IMR-90 (cell line): ENCODE measurements at regions not wholly inside any gene's neighbourhood (a gene's known extent, or its start where the extent isn't known, plus 50 kb on each side); places are given as distances from the start of the nearest gene placed in this dataset.

Experiments
- ATAC-seq: fragments of 200-7000 bp; cut with Tn5 transposase; 2 replicates; pipeline ENCODE4 v1.9.1; 2020; ENCODE audit warnings: low read depth, mild to moderate bottlenecking, moderate library complexity
- BruUV-seq: library from RNA; stranded (reverse); fragments of 400-500 nt; replicated peaks from 2 replicates; lab custom pipeline; 2021; lab: Mats Ljungman, UMichigan
- CTCF ChIA-PET: fragments of 300-600 bp; formaldehyde crosslinking; extraction: SDS; loops from one replicate; lab custom pipeline; 2021; ENCODE audit warnings: antibody characterized with exemption; lab: Yijun Ruan, JAX
- POLR2A ChIA-PET: fragments of 300-600 bp; sonication (Branson Sonifier 250); formaldehyde crosslinking; loops from one replicate; lab custom pipeline; 2022; ENCODE audit warnings: antibody characterized with exemption; ENCODE audit not compliant: unreplicated experiment; lab: Charles Lee
- DNase-seq: peaks from one replicate; pipeline ENCODE4 v3.0.0; 2013
- H2AFZ ChIP-seq: replicated peaks from 2 replicates; pipeline ENCODE3; 2013; ENCODE audit warnings: low read length, mild to moderate bottlenecking; ENCODE audit not compliant: poor library complexity
- H2AK5ac ChIP-seq: 2 replicates; pipeline ENCODE4 v1.6.1; 2013; ENCODE audit warnings: low read depth, low read length, inconsistent platforms
- H2AK9ac ChIP-seq: replicated peaks from 2 replicates; pipeline ENCODE3; 2013; ENCODE audit warnings: mild to moderate bottlenecking, low read depth, low read length, moderate library complexity; ENCODE audit not compliant: poor library complexity
- H2BK120ac ChIP-seq: 2 replicates; pipeline ENCODE4 v1.6.1; 2013; ENCODE audit warnings: low read depth, low read length, inconsistent platforms
- H2BK15ac ChIP-seq: 3 replicates; pipeline ENCODE4 v1.6.1; 2013; ENCODE audit warnings: low read depth, low read length, inconsistent platforms
- H2BK20ac ChIP-seq: 2 replicates; pipeline ENCODE4 v1.6.1; 2013; ENCODE audit warnings: low read depth, mild to moderate bottlenecking, inconsistent platforms, low read length, moderate library complexity
- H2BK5ac ChIP-seq: 2 replicates; pipeline ENCODE4 v1.6.1; 2013; ENCODE audit warnings: mild to moderate bottlenecking, low read depth, low read length, inconsistent platforms; ENCODE audit not compliant: poor library complexity, severe bottlenecking
- H3K14ac ChIP-seq: replicated peaks from 2 replicates; pipeline ENCODE4 v1.6.1; 2013; ENCODE audit warnings: low read depth, low read length, inconsistent platforms
- H3K18ac ChIP-seq: 2 replicates; pipeline ENCODE4 v1.6.1; 2013; ENCODE audit warnings: low read depth, low read length, control low read depth
- H3K23ac ChIP-seq: 2 replicates; pipeline ENCODE4 v1.6.1; 2013; ENCODE audit warnings: low read depth, low read length, inconsistent platforms
- H3K27ac ChIP-seq: 2 replicates; pipeline ENCODE4 v1.5.1; 2013; ENCODE audit warnings: mild to moderate bottlenecking, control low read depth, low read length; ENCODE audit not compliant: insufficient read depth
- H3K27me3 ChIP-seq: 2 replicates; pipeline ENCODE4 v1.6.1; 2013; ENCODE audit warnings: low read length; ENCODE audit not compliant: control insufficient read depth, insufficient read depth
- H3K36me3 ChIP-seq: 2 replicates; pipeline ENCODE4 v1.6.1; 2013; ENCODE audit warnings: low read length, mixed read lengths; ENCODE audit not compliant: control insufficient read depth, insufficient read depth
- H3K4ac ChIP-seq: 2 replicates; pipeline ENCODE4 v1.6.1; 2013; ENCODE audit warnings: low read depth, low read length, inconsistent platforms
- H3K4me1 ChIP-seq: 2 replicates; pipeline ENCODE4 v1.6.1; 2013; ENCODE audit warnings: low read length, mixed read lengths; ENCODE audit not compliant: control insufficient read depth, insufficient read depth
- H3K4me2 ChIP-seq: 2 replicates; pipeline ENCODE4 v1.6.1; 2013; ENCODE audit warnings: low read depth, mild to moderate bottlenecking, control low read depth, low read length, moderate library complexity
- H3K4me3 ChIP-seq: 2 replicates; pipeline ENCODE4 v1.5.1; 2013; ENCODE audit warnings: low read depth, mild to moderate bottlenecking, control low read depth, low read length, moderate library complexity; ENCODE audit not compliant: insufficient read depth
- H3K56ac ChIP-seq: 2 replicates; pipeline ENCODE4 v1.6.1; 2013; ENCODE audit warnings: low read length, inconsistent platforms; ENCODE audit not compliant: insufficient read depth; ENCODE audit errors: extremely low read depth
- H3K79me1 ChIP-seq, 2 experiments: 2 replicates each; pipeline ENCODE4 v1.6.1; 2013; ENCODE audit warnings: low read length in 2 of 2, inconsistent platforms in 1 of 2, low read depth in 1 of 2
- H3K9ac ChIP-seq: 2 replicates; pipeline ENCODE4 v1.6.1; 2013; ENCODE audit warnings: low read depth, low read length, control low read depth
- H3K9me1 ChIP-seq: 2 replicates; pipeline ENCODE4 v1.6.1; 2013; ENCODE audit warnings: low read length, inconsistent platforms; ENCODE audit not compliant: insufficient read depth
- H3K9me3 ChIP-seq: 2 replicates; pipeline ENCODE4 v1.6.1; 2013; ENCODE audit warnings: low read length; ENCODE audit not compliant: control insufficient read depth, insufficient read depth
- H4K20me1 ChIP-seq: 2 replicates; pipeline ENCODE4 v1.6.1; 2013; ENCODE audit warnings: low read length, inconsistent platforms; ENCODE audit not compliant: insufficient read depth
- H4K5ac ChIP-seq: 2 replicates; pipeline ENCODE4 v1.6.1; 2013; ENCODE audit warnings: mild to moderate bottlenecking, low read depth, low read length, control low read depth
- H4K8ac ChIP-seq, 2 experiments: 2 replicates each; pipeline ENCODE4 v1.6.1; 2013; ENCODE audit warnings: low read depth in 2 of 2, low read length in 2 of 2, control low read depth in 1 of 2, inconsistent platforms in 1 of 2
- H4K91ac ChIP-seq: 2 replicates; pipeline ENCODE4 v1.6.1; 2013; ENCODE audit warnings: low read depth, low read length, inconsistent platforms; ENCODE audit not compliant: insufficient read depth
- MAFK ChIP-seq: IDR thresholded peaks from 2 replicates; pipeline ENCODE4 v1.6.1; 2012; ENCODE audit warnings: low read depth, low read length, improper control_type of control experiment
- MAZ ChIP-seq: IDR thresholded peaks from 2 replicates; pipeline ENCODE4 v1.6.1; 2012; ENCODE audit warnings: low read depth, mild to moderate bottlenecking, low read length, improper control_type of control experiment, moderate library complexity, borderline replicate concordance
- SMC3 ChIP-seq: fragments of 150-350 bp; IDR thresholded peaks from 2 replicates; pipeline ENCODE4 v1.6.1; 2016; ENCODE audit warnings: low read depth, mild to moderate bottlenecking, antibody characterized with exemption, low read length, moderate library complexity
- WGBS, 2 experiments: methylation state at CpG; one replicate each; pipeline versions ENCODE4 v1.1.5 to v1.1.7; 2013; ENCODE audit warnings: missing lambda C conversion rate in 2 of 2; ENCODE audit not compliant: insufficient read length in 1 of 2; ENCODE audit errors: extremely low coverage in 2 of 2; 5-methylcytosine and 5-hydroxymethylcytosine counted together
- dilution Hi-C: fragments of 300-500 bp; cut with HindIII; formaldehyde crosslinking; loops from one replicate; pipeline ENCODE4 v1.14.3; 2018; ENCODE audit warnings: low sequenced_read_pairs; ENCODE audit not compliant: unreplicated experiment
- in situ Hi-C: fragments of 300-500 bp; cut with MboI; formaldehyde crosslinking; loops from 3 replicates; pipeline ENCODE4 v1.14.3; 2019; ENCODE audit warnings: low sequenced_read_pairs, inconsistent platforms, mixed read lengths
- intact Hi-C: fragments of 100-400 bp; cut with micrococcal nuclease; formaldehyde crosslinking; loops from 2 replicates; pipeline ENCODE4 v1.10.0; 2022
- TF ChIP-seq, protein P1 (sequence below): conservative IDR thresholded peaks from 2 replicates; pipeline ENCODE4 v1.5.1; 2012; ENCODE audit warnings: mild to moderate bottlenecking, low read depth, low read length, improper control_type of control experiment

- Histone ChIP-seq H3K27ac (no peak overlapping the region), H2AK5ac (no peak overlapping the region), H3K9me3 (no peaks in the 10 kb centered on the region), H3K27me3 (no peaks in the 10 kb centered on the region; the same call in 1 of the 2 replicates), H2AK9ac (no peak overlapping the region), H2BK5ac (no peak overlapping the region), H3K9me1 (no peaks in the 10 kb centered on the region), H4K8ac (no peak overlapping the region), H3K14ac (no peak overlapping the region), H3K23ac (no peak overlapping the region), H3K4me1 (no peaks in the 10 kb centered on the region), H4K91ac (no peak overlapping the region), H3K4ac (no peak overlapping the region), H4K5ac (no peak overlapping the region), H3K4me2 (no peak overlapping the region), H3K9ac (no peak overlapping the region), H2AFZ (no peak overlapping the region), H3K18ac (no peak overlapping the region), H4K20me1 (no peaks in the 10 kb centered on the region), H3K56ac (no peak overlapping the region), H3K36me3 (no peaks in the 10 kb centered on the region), H2BK15ac (no peak overlapping the region), H2BK20ac (no peak overlapping the region), H3K79me1 (no peaks in the 10 kb centered on the region), H3K4me3 (no peak overlapping the region), H2BK120ac (no peak overlapping the region)
- ChIA-PET CTCF (no interaction called here), POLR2A (no interaction called here)
- dilution Hi-C loops (no loop called here), in situ Hi-C loops (no loop called here), intact Hi-C loops (no loop called here)
- BruUV-seq, result no TSS peak
- no CpG with 5 or more reads among the region's 1 CpG for WGBS, 2 experiments
- TF ChIP-seq MAZ, result no peak
- TF ChIP-seq SMC3, result no peak
- TF ChIP-seq MAFK, result no peak
- TF ChIP-seq, protein P1, sequence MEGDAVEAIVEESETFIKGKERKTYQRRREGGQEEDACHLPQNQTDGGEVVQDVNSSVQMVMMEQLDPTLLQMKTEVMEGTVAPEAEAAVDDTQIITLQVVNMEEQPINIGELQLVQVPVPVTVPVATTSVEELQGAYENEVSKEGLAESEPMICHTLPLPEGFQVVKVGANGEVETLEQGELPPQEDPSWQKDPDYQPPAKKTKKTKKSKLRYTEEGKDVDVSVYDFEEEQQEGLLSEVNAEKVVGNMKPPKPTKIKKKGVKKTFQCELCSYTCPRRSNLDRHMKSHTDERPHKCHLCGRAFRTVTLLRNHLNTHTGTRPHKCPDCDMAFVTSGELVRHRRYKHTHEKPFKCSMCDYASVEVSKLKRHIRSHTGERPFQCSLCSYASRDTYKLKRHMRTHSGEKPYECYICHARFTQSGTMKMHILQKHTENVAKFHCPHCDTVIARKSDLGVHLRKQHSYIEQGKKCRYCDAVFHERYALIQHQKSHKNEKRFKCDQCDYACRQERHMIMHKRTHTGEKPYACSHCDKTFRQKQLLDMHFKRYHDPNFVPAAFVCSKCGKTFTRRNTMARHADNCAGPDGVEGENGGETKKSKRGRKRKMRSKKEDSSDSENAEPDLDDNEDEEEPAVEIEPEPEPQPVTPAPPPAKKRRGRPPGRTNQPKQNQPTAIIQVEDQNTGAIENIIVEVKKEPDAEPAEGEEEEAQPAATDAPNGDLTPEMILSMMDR, result no peak
- DNase-seq (no peak), ATAC-seq (no peak)
Observed at GRCh38 chr5:167888393-167888792, 403.1 kb upstream of the WWC1 start.
